ENCODE measurements at regions not wholly inside any gene's neighbourhood (a gene's known extent, or its start where the extent isn't known, plus 50 kb on each side); places are given as distances from the start of the nearest gene placed in this dataset.

GRCh38 chr2:18922276-18922675 is 332.9 kb upstream of the NT5C1B start:
- no peaks in the 10 kb centered on the region for H3K4me1 ChIP-seq
- no peaks in the 10 kb centered on the region for H3K36me3 ChIP-seq
- no peaks in the 10 kb centered on the region for H3K9me3 ChIP-seq
- intact Hi-C loops (cut with DNase I): no loop called here
- H3K27me3 ChIP-seq: no peaks in the 10 kb centered on the region
- no peak for DNase-seq (ENCODE audit: extremely low spot score in 2 of 2)
- no peak overlapping the region for H3K27ac ChIP-seq
- H3K4me3 ChIP-seq: no peak overlapping the region
- TF ChIP-seq CTCF (IDR thresholded peaks at IDR 0.05): no peak
- no peak for TF ChIP-seq POLR2A (IDR thresholded peaks at IDR 0.05)
- TF ChIP-seq POLR2AphosphoS5 (IDR thresholded peaks at IDR 0.05; ENCODE audit: insufficient read depth in 1 of 2, low read depth in 1 of 2): no peak

GRCh38 chr2:18918280-18918679 is 328.9 kb upstream of the NT5C1B start:
- TF ChIP-seq POLR2A (IDR thresholded peaks at IDR 0.05): no peak
- no peak for TF ChIP-seq POLR2AphosphoS5 (IDR thresholded peaks at IDR 0.05; ENCODE audit: insufficient read depth in 1 of 2, low read depth in 1 of 2)
- H3K27me3 ChIP-seq: no peaks in the 10 kb centered on the region

GRCh38 chr2:18915227-18915626 is 325.9 kb upstream of the NT5C1B start:
- no peak for DNase-seq (ENCODE audit: extremely low spot score in 2 of 2)
- Histone ChIP-seq H3K27ac (no peak overlapping the region), H3K9me3 (no peaks in the 10 kb centered on the region), H3K27me3 (no peaks in the 10 kb centered on the region), H3K36me3 (no peaks in the 10 kb centered on the region), H3K4me1 (no peaks in the 10 kb centered on the region), H3K4me3 (no peak overlapping the region)
- TF ChIP-seq POLR2A (IDR thresholded peaks at IDR 0.05) (no peak), POLR2AphosphoS5 (IDR thresholded peaks at IDR 0.05; ENCODE audit: insufficient read depth in 1 of 2, low read depth in 1 of 2) (no peak), CTCF (IDR thresholded peaks at IDR 0.05) (no peak)
- intact Hi-C loops (cut with DNase I): no loop called here

More at GRCh38 chr2:18918280-18918679, 328.9 kb upstream of the NT5C1B start:
- intact Hi-C loops (cut with DNase I): no loop called here
- Histone ChIP-seq H3K36me3 (no peaks in the 10 kb centered on the region), H3K9me3 (no peaks in the 10 kb centered on the region), H3K4me3 (no peak overlapping the region), H3K27ac (no peak overlapping the region), H3K4me1 (no peaks in the 10 kb centered on the region)
- DNase-seq (ENCODE audit: extremely low spot score in 2 of 2): no peak

GRCh38 chr2:18913512-18913911 is 324.1 kb upstream of the NT5C1B start:
- no peak overlapping the region for H3K27ac ChIP-seq
- no peak overlapping the region for H3K4me3 ChIP-seq
- H3K4me1 ChIP-seq: no peaks in the 10 kb centered on the region
- no peak for TF ChIP-seq POLR2AphosphoS5 (IDR thresholded peaks at IDR 0.05; ENCODE audit: insufficient read depth in 1 of 2, low read depth in 1 of 2)
- TF ChIP-seq CTCF (IDR thresholded peaks at IDR 0.05): no peak
- no peak for TF ChIP-seq POLR2A (IDR thresholded peaks at IDR 0.05)
- no peak for DNase-seq (ENCODE audit: extremely low spot score in 2 of 2)
- H3K36me3 ChIP-seq: no peaks in the 10 kb centered on the region
- intact Hi-C loops (cut with DNase I): no loop called here
- no peaks in the 10 kb centered on the region for H3K9me3 ChIP-seq
- no peaks in the 10 kb centered on the region for H3K27me3 ChIP-seq

- Histone ChIP-seq H3K9me3 (no peaks in the 10 kb centered on the region), H3K4me1 (no peaks in the 10 kb centered on the region), H3K4me3 (no peak overlapping the region), H3K36me3 (no peaks in the 10 kb centered on the region), H3K27ac (no peak overlapping the region), H3K27me3 (no peaks in the 10 kb centered on the region)
- TF ChIP-seq CTCF (IDR thresholded peaks at IDR 0.05) (no peak), POLR2A (IDR thresholded peaks at IDR 0.05) (no peak), POLR2AphosphoS5 (IDR thresholded peaks at IDR 0.05; ENCODE audit: insufficient read depth in 1 of 2, low read depth in 1 of 2) (no peak)
- DNase-seq (ENCODE audit: extremely low spot score in 2 of 2): no peak
- intact Hi-C loops (cut with DNase I): no loop called here
These were observed 323.0 kb upstream of the NT5C1B start for GRCh38 chr2:18912225-18912888.

All from vagina (tissue), 2 donors.